Endodermal cell (in vitro differentiated cells): ENCODE measurements at regions not wholly inside any gene's neighbourhood (a gene's known extent, or its start where the extent isn't known, plus 50 kb on each side); places are given as distances from the start of the nearest gene placed in this dataset.

Source experiments
- DNase-seq: peaks from one replicate; pipeline ENCODE4 v3.0.0-alpha.2; 2017
- H3K27ac ChIP-seq: 2 replicates; pipeline ENCODE4 v1.5.1; 2013; ENCODE audit warnings: mild to moderate bottlenecking, low read depth, low read length, moderate library complexity
- H3K27me3 ChIP-seq: 2 replicates; pipeline ENCODE4 v1.6.1; 2013; ENCODE audit warnings: mild to moderate bottlenecking, low read length, moderate library complexity; ENCODE audit not compliant: insufficient read depth, control insufficient read depth, poor library complexity, severe bottlenecking
- H3K36me3 ChIP-seq: 2 replicates; pipeline ENCODE4 v1.7.0; 2013; ENCODE audit warnings: mild to moderate bottlenecking, low read length, moderate library complexity; ENCODE audit not compliant: control insufficient read depth, insufficient read depth
- H3K4me1 ChIP-seq: one replicate; pipeline ENCODE4 v1.7.0; 2013; ENCODE audit warnings: low read length; ENCODE audit not compliant: control insufficient read depth, insufficient read depth
- H3K4me3 ChIP-seq: 2 replicates; pipeline ENCODE4 v1.5.1; 2013; ENCODE audit warnings: mild to moderate bottlenecking, low read length, moderate library complexity
- H3K9ac ChIP-seq: 2 replicates; pipeline ENCODE4 v1.6.1; 2013; ENCODE audit warnings: mild to moderate bottlenecking, low read length, moderate library complexity; ENCODE audit not compliant: poor library complexity, severe bottlenecking; ENCODE audit errors: extremely low read depth
- H3K9me3 ChIP-seq: 2 replicates; pipeline ENCODE4 v1.6.1; 2013; ENCODE audit warnings: mild to moderate bottlenecking, low read length, moderate library complexity; ENCODE audit not compliant: control insufficient read depth
- H3K27ac Mint-ChIP-seq: 2 replicates; pipeline ENCODE4 v1.8.0; 2020; ENCODE audit warnings: mixed read lengths
- H3K27me3 Mint-ChIP-seq: 2 replicates; pipeline ENCODE4 v1.8.0; 2021; ENCODE audit warnings: mild to moderate bottlenecking, mixed read lengths; ENCODE audit not compliant: insufficient read depth
- H3K36me3 Mint-ChIP-seq: 2 replicates; pipeline ENCODE4 v1.8.0; 2020; ENCODE audit warnings: low read depth, mixed read lengths
- H3K4me1 Mint-ChIP-seq: 2 replicates; pipeline ENCODE4 v1.8.0; 2020; ENCODE audit warnings: mixed read lengths
- H3K4me3 Mint-ChIP-seq: 2 replicates; pipeline ENCODE4 v1.8.0; 2020; ENCODE audit warnings: mild to moderate bottlenecking, moderate library complexity, mixed read lengths
- H3K9me3 Mint-ChIP-seq: 2 replicates; pipeline ENCODE4 v1.8.0; 2020; ENCODE audit warnings: mild to moderate bottlenecking, mixed read lengths
- WGBS, 2 experiments: methylation state at CpG; one replicate each; pipeline versions ENCODE4 v1.1.5 to v1.1.7; 2013; ENCODE audit warnings: missing lambda C conversion rate in 2 of 2, mixed read lengths in 1 of 2; ENCODE audit not compliant: insufficient coverage in 1 of 2, insufficient read length in 1 of 2; 5-methylcytosine and 5-hydroxymethylcytosine counted together
- TF ChIP-seq, protein P1 (sequence below): fragments of 200-600 bp; sonication (generic); conservative IDR thresholded peaks from 2 replicates; pipeline ENCODE4 v1.5.0; 2021; ENCODE audit warnings: antibody characterized with exemption, mild to moderate bottlenecking

DNA sequence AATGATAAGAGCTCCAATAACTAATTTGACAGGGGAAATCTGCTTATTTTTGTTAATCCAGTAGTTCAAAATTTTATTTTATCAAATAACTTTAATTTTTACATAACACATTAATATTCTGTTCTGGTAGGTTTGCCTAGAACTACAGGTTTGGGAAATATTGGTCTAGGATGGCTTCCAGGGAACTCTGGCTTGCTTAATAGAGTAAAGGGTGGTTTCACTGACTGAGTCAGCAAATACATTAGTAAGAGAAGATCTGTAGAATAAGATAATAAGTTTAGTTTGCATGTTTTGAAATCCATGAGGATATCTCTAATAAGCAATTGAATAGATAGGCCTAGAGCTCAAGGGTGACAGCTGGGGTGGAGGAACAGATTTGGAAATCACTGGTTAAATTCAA, 500.7 kb downstream of the ZNF674 start:
- Mint-ChIP-seq H3K4me1 (no peaks in the 10 kb centered on the region), H3K27ac (no peak overlapping the region), H3K36me3 (no peaks in the 10 kb centered on the region), H3K4me3 (no peak overlapping the region), H3K9me3 (peaks cover 46% of the 10 kb centered on the region), H3K27me3 (no peaks in the 10 kb centered on the region)
- Histone ChIP-seq H3K9ac (no peak overlapping the region), H3K4me1 (no peaks in the 10 kb centered on the region), H3K36me3 (no peaks in the 10 kb centered on the region), H3K27me3 (no peaks in the 10 kb centered on the region), H3K27ac (no peak overlapping the region), H3K4me3 (no peak overlapping the region), H3K9me3 (peaks cover 20% of the 10 kb centered on the region)
- DNase-seq, result no peak
- TF ChIP-seq, protein P1, sequence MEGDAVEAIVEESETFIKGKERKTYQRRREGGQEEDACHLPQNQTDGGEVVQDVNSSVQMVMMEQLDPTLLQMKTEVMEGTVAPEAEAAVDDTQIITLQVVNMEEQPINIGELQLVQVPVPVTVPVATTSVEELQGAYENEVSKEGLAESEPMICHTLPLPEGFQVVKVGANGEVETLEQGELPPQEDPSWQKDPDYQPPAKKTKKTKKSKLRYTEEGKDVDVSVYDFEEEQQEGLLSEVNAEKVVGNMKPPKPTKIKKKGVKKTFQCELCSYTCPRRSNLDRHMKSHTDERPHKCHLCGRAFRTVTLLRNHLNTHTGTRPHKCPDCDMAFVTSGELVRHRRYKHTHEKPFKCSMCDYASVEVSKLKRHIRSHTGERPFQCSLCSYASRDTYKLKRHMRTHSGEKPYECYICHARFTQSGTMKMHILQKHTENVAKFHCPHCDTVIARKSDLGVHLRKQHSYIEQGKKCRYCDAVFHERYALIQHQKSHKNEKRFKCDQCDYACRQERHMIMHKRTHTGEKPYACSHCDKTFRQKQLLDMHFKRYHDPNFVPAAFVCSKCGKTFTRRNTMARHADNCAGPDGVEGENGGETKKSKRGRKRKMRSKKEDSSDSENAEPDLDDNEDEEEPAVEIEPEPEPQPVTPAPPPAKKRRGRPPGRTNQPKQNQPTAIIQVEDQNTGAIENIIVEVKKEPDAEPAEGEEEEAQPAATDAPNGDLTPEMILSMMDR, result no peak

DNA sequence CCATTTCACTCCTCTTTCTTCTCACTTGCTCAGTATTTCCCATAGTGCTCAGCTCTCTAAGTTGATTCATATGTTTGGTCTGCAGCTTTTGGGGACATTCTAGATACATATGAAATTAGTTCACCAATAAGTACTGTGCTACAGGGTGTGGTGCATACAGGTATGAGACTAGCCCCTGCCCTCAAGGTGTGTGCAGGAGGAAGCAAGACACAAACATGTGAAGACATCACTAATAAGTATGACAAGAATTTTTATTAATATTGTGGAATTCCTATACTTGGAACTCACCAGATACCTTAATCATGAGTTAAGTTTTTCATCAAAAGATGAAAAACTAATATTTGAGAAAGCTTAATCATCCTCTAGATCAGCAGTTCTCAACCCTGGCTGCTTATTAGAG, 505.2 kb downstream of the ZNF674 start:
- no peak overlapping the region for H3K4me3 Mint-ChIP-seq
- H3K36me3 Mint-ChIP-seq, result no peaks in the 10 kb centered on the region
- Histone ChIP-seq H3K4me1 (no peaks in the 10 kb centered on the region), H3K27ac (no peak overlapping the region), H3K9me3 (peaks cover 16% of the 10 kb centered on the region), H3K27me3 (no peaks in the 10 kb centered on the region), H3K36me3 (no peaks in the 10 kb centered on the region), H3K4me3 (peak overlapping the region; percentile 49), H3K9ac (no peak overlapping the region)
- TF ChIP-seq, protein P1, result no peak
- no peaks in the 10 kb centered on the region for H3K27me3 Mint-ChIP-seq
- peaks cover 46% of the 10 kb centered on the region for H3K9me3 Mint-ChIP-seq
- no peak for DNase-seq
- H3K27ac Mint-ChIP-seq, result no peak overlapping the region
- H3K4me1 Mint-ChIP-seq, result no peaks in the 10 kb centered on the region

DNA sequence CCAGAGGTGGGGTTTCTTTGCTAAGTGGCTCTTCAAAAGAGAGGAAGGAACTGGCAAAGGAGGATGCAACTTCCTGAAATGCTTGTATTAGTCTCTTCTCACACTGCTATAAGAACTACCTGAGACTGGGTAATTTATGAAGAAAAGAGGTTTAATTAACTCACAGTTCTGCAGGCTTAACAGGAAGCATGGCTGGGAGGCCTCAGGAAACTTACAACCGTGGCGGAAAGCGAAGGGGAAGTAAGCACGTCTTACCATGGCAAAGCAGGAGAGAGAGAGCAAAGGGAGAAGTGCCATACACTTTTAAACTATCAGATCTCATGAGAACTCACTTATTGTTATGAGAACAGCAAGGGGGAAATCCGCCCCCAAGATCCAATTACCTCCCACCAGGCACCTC, 505.7 kb downstream of the ZNF674 start:
- 70% methylated on average over 5 of the region's 5 CpGs; no CpG with 5 or more reads in 1 of the 2 experiments for WGBS, 2 experiments
- peaks cover 16% of the 10 kb centered on the region for H3K9me3 ChIP-seq
- Mint-ChIP-seq H3K36me3 (no peaks in the 10 kb centered on the region), H3K4me3 (no peak overlapping the region), H3K4me1 (no peaks in the 10 kb centered on the region), H3K27me3 (no peaks in the 10 kb centered on the region), H3K9me3 (peaks cover 48% of the 10 kb centered on the region), H3K27ac (no peak overlapping the region)
- no peak overlapping the region for H3K27ac ChIP-seq
- H3K27me3 ChIP-seq, result no peaks in the 10 kb centered on the region
- no peak for DNase-seq
- TF ChIP-seq, protein P1, result no peak
- no peaks in the 10 kb centered on the region for H3K36me3 ChIP-seq
- no peaks in the 10 kb centered on the region for H3K4me1 ChIP-seq
- H3K4me3 ChIP-seq, result no peak overlapping the region
- H3K9ac ChIP-seq, result no peak overlapping the region
